GM15510 (cell line): ENCODE measurements at regions not wholly inside any gene's neighbourhood (a gene's known extent, or its start where the extent isn't known, plus 50 kb on each side); places are given as distances from the start of the nearest gene placed in this dataset.

Experiments
- POLR2A ChIP-seq: IDR thresholded peaks from 3 replicates; pipeline ENCODE4 v1.6.1; 2011; ENCODE audit warnings: borderline replicate concordance; ENCODE audit not compliant: insufficient read length; ENCODE audit errors: extremely low read depth

DNA sequence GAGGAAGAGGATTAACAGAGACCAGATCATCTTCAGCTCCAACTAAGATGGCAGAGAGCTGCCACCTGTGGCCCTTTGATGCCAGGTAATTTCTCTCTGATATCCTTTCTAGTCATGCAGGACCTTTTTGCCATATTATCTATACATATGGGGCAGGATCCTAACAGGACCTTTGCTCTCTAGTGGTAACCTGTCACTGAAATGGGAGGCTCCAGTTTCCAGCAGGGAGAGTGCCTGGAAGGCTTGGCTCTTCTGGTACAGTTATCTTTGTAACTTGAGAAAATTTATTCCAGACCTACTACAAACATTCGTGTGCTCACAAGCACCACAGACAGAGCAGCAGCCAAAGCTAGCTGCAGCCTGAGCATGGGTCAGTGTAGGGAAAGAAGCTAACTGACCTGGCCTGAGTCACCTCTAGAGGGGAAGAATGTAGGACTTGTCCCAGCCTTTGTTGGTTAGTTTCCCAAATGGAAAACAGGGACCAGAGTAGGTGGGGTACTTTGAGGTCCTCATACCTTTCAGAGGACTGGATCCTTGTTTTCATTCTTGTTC, 86.5 kb upstream of the MACF1 start:
- TF ChIP-seq POLR2A, result no peak

- TF ChIP-seq POLR2A, result no peak
Observed at GRCh38 chr1:39122056-39122455, 82.4 kb upstream of the MACF1 start.

- TF ChIP-seq POLR2A, result no peak
Observed at GRCh38 chr1:39124282-39124681, 80.2 kb upstream of the MACF1 start.

DNA sequence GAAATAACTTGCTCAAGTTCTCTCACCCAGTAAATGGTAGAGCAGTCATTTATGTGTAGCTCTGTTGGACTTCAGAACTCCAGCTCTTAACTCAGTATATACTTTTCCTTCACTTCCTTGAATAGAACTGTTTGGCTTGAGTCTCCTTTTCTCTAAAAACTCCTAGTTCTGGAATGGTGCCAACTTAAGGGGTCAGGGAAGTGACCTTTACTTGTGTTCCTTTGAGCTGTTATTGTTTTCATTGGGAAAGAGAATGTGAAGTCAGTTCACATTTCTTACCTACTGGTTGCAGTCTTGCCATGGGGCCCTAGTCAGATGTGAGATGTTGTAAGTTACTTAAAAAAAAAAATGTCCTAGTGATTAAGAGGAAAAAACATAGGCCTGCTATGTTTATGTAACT, 77.0 kb upstream of the MACF1 start:
- TF ChIP-seq POLR2A, result no peak

DNA sequence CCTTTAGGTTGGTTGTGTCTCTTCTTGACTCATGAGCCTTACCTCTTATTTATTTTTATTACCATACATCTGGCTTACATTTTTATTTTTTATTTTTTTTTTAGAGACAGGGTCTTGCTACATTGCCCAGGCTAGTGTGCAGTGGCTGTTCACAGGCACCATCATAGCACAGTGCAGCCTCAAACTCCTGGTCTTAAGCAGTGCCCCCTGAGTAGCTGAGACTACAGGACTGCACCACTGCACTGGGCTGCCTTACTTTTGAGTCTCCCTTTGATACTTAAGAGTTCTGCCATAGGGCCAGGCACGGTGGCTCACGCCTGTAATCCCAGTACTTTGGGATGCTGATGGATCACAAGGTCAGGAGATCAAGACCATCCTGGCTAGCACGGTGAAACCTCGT, 76.4 kb upstream of the MACF1 start:
- no peak for TF ChIP-seq POLR2A

DNA sequence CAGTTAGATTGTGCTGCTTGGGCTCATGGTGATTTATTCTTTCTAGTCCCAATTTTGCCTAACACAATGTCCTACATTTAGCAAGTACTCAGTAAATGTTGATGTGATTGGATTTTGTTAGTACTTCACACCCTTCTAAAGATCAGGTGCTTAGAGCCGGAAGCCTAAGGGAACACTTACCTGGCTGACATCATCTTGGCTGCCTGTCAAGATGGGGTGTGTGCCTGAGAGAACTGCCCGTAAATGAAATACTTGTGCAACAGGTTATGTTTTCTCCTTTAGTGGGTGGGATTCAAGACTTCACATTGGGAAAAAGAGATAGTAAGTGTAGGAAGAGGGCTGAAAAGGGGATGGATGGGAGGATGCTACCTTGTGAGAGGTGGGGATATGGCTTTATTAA, 75.5 kb upstream of the MACF1 start:
- TF ChIP-seq POLR2A, result no peak

DNA sequence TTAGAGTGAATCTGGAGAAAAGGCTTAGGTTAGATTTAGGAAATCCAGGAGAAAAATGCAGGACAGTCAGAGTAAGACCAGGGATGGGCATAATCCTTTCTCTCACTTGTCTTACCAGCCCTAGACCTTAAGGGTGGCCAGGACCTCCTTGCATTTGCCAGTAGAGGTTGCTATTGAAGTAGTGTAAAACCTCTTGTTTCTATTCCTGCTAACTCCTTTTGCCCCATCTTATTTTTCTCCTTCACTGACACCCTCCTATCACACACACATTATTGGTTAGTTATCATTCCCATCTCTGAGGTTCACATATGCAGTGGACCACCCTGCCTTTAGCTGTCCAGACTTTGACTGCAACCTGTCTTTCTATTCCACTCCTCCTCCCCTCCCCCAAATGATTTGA, 75.0 kb upstream of the MACF1 start:
- no peak for TF ChIP-seq POLR2A

DNA sequence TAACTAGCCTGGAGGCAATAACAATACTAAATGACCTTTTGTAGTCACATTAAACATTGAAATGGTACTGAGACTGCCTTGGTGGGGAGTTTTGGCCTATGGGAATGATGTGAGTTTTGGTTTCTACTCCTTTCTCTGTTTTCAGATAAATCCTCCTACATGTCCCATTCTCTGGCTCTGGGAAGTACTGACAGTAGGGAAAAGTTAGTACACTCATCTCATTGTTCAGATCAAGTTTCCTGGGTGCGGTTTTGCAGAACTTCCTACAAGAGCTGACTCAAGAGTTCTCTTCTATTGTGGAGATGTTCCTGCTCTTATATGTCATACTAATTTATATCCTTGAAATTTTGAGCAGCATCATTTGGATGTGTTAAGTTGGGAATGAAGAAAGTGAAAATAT, 74.2 kb upstream of the MACF1 start:
- TF ChIP-seq POLR2A, result no peak

DNA sequence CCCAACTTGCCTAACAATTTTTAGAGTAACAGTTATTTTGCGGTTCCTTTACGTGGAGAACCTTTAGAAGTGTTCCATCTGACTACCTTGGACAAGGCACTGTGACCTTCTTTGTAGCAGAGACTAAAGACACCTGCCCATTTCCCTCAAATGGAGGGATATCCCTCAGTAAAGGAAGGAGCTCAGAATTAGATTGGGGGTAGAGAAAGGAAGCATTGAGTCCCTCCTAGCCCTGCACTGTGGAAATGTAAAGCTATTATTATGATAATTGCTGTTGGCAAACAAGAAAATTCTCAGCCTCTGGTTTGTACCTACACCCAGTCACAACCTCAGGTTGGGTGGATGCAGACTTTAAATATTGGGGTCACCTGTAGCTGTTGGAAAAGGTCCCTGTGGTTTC, 72.6 kb upstream of the MACF1 start:
- no peak for TF ChIP-seq POLR2A

DNA sequence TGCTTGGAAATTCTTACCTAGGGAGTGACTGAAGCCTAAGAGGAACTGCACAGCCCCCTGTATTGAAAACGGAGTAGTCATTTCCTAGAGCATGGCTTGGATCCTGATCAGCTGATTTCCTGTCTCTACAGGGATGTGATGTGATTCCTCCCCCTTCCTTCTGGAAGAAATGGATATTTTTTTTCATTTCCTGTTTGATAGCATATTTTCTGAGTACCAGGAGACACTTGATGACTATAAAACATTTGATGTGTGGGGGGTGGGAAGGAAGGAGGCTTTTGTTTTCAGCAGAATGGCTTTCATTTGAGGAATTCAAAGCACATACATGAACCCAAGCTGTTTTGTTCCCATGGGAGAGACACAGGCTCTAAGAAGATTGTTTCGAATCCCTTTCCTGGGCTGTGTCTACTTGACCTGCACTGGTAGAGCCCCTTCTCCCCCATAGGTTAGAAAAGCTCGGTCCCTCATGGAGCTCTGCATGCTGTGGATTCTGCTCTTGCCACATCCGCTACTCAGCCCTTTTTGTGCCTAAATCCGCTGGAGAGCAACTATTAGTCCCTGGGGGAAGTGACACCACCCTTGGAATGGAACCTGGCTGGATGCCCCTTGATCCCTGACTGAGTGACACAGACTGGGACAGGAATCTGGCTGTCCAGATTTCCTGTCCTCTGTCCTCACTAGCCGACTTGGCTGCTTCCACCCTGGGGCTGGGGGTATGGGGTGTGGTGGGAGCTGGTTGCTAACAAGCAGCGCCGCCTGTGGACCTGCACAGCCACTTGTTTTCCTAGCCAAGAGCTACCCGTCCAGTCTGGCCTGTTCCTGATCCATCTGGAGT, 71.8 kb upstream of the MACF1 start:
- no peak for TF ChIP-seq POLR2A

- TF ChIP-seq POLR2A, result no peak
Observed at GRCh38 chr1:39133340-39133684, 71.2 kb upstream of the MACF1 start.

DNA sequence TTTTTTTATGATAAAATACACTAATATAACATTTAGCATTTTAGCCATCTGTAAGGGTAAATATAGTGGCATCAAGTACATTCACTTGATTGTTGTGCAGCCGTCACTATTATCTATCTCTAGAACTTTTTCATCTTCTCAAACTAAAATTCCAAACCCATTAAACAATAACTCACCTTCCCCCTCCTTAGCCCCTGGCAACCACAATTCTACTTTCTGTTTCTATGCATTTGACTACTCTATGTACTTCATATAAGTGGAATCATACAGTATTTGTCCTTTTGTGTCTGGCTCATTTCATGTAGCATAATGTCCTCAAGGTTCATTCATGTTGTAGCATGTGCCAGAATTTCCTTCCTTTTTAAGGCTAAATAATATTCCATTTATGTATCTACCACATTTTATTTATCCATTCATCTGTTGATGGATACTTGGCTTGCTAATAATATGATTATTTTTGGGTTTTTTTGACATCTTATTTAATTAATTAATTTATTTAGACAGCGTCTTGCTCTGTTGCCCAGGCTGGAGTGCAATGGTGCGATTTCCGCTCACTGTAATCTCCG, 69.6 kb upstream of the MACF1 start:
- TF ChIP-seq POLR2A, result no peak

DNA sequence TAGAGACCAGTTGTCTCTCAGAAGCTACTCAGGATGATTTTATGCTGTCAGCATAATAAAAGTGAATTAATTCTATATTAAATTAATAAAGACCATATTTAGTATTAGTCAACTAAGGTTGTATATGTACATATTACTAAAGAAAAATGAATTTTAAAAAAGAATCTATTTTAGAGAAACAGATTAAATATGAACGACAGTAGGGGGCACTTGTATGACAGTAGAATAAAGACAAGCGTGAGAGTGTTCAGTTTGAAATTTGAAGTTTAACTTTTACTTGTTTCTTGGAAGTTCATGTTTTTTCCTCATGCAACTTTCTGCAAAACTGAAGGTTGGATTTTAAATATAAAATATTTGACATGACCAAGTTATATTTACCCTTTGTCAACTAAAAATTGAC, 67.9 kb upstream of the MACF1 start:
- TF ChIP-seq POLR2A, result no peak

GRCh38 chr1:39139723-39140360, 64.7 kb upstream of the MACF1 start:
- no peak for TF ChIP-seq POLR2A

GRCh38 chr1:39141925-39142324, 62.6 kb upstream of the MACF1 start:
- no peak for TF ChIP-seq POLR2A

- TF ChIP-seq POLR2A, result no peak
Observed at GRCh38 chr1:39142401-39143060, 62.0 kb upstream of the MACF1 start.

DNA sequence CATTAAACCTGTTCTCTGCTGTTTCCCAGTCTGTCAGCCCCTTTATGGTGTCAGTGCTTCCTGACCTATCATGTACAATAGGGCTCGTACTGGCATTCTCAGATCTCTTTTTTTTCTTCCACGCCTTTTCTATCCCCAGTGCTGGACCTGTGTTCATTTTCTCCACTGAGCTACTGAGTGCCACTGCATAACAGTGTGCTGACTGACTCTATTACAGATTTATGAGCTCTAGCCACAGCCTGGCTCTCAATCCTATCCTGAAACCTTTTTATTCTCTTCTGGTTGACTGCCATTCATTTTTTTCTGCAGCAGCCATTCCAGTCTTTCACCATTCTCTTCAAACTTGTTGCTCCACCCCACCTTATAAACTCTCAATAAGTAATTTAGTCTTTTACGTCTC, 59.6 kb upstream of the MACF1 start:
- TF ChIP-seq POLR2A, result no peak
